HG02798 (cell line): ENCODE measurements at regions not wholly inside any gene's neighbourhood (a gene's known extent, or its start where the extent isn't known, plus 50 kb on each side); places are given as distances from the start of the nearest gene placed in this dataset.
"Not testable (repeated sequence)": the region's sequence is repeated elsewhere in the genome, so short reads cannot be mapped to it uniquely, and the experiment has no call there.

Experiments used
- ATAC-seq: cut with Tn5 transposase; IDR thresholded peaks from one replicate; pipeline ENCODE4 v1.9.1; 2021; ENCODE audit warnings: mild to moderate bottlenecking; ENCODE audit not compliant: unreplicated experiment, poor library complexity

DNA sequence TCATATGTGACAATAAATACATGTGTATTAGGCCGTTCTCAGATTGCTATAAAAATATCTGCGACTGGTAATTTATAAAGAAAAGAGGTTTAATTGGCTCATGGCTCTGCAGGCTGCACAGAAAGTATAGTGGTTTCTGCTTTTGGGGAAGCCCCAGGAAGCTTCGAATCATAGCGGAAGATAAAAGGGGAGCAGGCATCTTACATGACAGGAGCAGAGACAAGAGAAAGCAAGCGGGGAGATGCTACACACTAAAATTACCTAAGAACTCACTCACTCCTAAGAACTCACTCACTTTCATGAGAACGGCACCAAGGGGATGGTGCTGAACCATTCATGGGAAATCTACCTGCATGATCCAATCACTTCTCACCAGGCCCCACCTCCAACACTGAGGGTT, 284.9 kb downstream of the OTUD1 start:
- no peak for ATAC-seq

DNA sequence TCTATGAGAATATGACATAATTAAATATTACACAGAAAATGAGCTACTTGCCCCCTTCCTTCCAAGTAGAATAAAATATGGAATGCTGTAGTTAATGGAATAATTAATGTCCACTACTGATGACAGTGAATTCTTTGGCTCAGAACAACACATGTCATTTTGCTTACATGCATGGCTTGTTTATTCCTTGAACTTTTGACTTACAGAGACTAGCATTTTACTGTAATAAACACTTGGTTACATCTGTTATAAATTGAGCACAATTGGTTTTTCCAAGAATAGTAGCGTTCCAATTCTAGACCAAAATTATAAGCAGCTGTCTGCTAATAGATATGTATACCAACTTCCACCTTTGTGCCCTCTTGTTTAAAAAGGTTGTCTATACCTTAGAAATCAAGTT, 286.7 kb downstream of the OTUD1 start:
- no peak for ATAC-seq

DNA sequence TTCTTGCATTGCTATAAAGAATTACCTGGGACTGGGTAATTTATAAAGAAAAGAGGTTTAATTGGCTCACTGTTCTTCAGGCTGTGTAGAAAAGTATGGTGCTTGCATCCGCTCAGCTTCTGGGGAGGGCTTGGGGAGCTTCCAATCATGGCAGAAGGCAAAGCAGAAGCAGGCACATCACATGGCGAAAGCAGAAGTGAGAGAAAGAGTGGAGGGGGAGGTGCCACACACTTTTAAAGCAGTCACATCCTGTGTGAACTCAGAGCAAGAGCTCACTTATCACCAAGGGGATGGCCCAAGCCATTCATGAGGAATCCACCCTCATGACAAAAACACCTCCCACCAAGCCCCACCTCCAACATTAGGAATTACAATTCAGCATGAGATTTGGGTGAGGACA, 303.5 kb downstream of the OTUD1 start:
- ATAC-seq: peak; percentile 62

DNA sequence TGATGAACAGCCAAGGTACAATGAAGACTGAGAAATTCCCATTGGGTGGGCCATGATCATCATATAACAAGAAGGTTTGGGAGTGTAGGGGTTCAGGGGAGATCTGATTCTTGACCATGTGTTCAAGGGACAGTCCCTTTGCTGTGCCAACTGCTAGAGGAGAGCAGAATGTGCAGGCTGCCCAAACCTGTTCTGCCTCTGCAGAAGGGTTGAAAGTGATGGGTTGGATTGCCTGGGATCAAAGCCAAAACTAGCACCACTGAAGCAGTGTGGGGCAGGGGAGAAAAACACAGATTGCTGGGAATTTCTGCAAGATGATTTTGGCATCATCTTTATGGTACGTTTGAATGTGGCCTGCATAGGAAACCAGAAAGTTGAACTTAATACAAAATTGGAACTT, 303.9 kb downstream of the OTUD1 start:
- ATAC-seq: no peak

DNA sequence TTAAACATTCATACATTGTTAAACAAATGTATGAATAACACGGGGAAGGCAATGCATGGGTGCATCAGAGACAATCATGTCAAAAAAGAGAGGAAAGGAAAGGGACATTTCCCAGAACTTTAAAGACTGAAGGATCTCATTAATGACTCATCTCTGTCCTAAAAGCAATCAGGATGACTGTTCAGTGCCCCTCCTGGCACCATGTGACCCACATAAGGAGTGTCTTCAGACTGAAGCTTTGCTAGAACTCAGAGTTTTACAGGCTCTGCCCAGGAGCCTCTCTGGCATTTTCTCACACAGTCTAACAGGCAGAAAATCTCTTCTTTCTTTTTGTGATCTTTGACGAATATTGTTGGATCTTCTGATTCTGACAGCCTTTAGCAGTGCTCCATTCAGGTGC, 315.3 kb downstream of the OTUD1 start:
- no peak for ATAC-seq

DNA sequence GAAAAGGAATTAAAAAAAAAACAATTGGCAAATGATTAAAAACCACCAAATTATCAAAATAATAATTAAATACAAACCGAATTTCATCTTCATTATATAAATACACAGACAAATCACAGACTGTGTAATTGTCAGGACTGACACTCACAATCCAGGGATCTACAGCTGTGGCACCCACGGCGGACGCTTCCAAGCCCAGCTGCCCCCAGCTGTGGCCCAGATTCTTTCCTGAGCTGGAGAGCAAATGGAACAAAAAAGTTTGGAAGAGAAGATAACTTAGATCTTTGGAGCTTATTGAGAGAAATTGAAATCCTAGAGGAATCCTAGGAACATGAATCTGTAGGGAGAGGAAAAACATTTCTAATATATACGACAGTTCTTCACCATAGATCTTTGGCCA, 316.1 kb downstream of the OTUD1 start:
- no peak for ATAC-seq

DNA sequence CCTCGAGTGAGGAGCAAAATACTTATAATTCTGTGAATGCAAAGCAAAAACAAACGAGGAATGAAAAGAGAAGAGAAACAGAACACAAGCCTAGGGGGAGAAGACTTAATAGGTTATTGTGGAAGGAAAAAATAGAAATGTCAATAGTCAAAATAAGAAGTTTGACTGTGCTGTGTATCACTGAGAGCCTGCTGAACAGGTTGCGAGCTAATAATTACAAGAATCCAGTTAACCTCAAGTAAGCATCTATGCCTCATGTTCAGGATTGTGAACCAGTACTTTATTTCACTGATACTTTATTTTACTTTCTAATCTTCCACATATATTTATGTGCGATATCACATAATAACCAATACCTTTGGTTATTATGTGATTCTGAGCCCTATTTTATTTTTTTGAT, 316.7 kb downstream of the OTUD1 start:
- ATAC-seq: no peak

DNA sequence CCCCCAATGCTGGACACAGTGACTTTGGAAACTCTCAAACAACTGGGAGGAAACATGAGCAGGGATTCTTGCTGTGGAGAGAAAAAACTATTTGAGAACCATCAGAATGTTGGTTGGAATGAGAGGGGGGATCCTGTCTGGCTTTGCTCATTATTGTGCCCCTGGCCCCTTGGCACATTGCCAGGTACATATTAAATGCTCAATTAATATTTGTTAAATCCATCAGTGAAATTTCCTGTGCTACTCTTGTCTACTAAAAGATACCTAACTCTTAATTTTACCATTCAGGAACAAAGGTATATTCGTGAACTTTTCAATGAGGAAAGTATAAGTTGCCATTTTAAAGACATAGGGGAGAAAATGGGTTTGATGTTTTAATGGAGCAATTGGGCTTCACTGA, 329.4 kb downstream of the OTUD1 start:
- no peak for ATAC-seq

DNA sequence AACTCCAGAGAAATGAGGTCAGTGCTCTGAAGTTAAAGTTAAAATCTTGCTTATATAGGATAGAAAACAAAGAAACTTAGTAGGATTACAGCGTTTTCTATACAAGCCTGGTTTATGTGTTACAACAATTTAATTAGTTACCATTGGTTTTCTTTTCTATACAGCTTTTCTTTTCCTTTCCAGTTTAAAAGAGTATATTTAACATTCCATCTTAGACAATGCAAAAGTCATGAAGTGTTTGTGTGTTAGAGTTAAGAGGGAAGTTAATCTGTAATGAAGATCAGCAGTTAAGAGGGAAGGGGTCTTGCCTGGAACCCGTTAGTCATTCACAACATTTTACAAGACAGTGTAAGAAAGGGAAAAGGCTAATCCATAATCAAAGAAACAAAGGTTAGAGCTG, 338.3 kb downstream of the OTUD1 start:
- ATAC-seq: no peak

DNA sequence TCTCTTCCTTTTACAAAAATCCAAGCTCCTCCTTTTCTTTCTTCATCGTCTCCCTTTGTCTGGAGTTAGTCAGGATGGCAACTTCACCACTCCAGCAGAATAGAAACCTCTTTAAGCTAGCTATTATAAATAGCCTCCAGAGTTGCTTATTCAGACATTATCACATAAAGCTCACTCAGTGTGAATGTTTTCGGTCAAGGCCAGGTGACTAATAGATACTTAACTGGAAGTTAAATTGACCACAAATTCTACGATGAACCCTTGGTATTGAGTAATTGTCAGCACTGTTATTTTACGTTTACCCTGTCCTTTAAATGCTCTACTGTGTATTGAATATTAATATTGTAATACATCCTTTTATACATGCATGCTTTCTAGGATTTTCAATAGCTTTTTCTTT, 340.4 kb downstream of the OTUD1 start:
- no peak for ATAC-seq

DNA sequence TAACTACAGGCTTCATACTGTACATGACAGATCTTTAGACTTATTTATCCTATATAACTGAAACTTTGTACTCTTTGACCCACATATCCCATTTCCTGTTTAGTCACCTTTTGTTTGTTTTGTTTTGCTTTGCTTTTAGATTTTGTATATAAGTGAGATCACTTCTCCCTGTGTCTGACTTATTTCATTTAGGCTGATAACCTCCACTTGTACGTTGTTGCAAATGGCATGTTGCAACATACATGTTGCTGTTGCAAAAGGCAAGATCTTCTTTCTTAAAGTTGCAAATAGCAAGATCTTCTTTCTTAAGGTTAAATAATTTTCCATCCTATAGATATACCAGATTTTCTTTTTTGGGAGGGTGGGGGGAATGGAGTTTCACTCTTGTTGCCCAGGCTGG, 341.5 kb downstream of the OTUD1 start:
- no peak for ATAC-seq

DNA sequence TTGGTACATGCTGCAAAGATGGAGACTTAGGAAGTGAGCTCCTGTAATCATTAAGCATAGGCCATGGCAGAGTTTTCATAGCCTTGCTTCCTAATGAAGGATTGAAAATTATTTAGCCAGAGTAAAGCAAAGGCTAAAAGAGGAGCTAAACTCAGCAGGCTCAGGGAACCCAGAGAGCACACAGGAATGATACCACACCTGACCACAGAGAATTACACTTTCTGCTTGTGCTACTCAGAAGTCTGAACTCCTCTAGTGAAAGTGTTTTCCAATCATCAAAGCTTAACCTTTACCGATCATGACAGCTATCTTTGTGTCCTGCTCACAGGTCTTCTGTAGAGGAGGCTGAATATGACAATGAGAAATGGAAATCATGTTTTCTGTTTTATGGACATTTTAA, 347.7 kb downstream of the OTUD1 start:
- ATAC-seq: no peak

DNA sequence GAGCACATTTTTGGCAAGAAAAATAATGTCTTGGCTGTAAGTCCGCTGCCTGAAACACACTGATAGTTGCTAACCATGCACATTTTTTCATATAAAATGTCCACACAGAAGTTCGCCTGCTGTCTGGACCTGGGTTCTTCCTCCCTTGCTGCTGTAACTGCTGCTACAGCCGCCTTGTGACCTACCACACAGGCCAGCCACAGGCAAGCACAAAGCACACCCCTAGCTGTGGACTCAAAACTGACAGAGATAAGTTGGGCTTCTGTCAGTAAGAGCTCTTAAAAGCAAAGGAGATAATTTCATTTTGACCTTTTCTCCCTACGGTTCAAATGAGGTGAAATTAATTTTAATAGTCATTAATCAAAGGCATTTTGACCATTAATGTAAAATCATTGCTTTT, 354.7 kb downstream of the OTUD1 start:
- ATAC-seq: no peak

DNA sequence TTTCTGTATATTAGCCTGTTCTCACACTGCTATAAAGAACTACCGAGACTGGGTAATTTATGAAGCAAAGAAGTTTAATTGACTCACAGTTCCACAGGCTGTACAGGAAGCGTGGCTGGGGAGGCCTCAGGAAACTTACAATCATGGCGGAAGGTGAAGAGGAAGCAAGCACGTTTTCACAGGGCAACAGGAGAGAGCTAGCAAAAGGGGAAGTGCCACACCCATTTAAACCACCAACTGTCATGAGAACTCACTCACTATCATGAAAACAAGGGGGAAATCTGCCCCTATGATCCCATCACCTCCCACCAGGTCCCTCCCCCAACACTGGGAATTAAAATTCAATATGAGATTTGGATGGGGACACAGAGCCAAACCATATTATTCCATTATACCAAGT, 358.6 kb downstream of the OTUD1 start:
- not testable (repeated sequence) for ATAC-seq

DNA sequence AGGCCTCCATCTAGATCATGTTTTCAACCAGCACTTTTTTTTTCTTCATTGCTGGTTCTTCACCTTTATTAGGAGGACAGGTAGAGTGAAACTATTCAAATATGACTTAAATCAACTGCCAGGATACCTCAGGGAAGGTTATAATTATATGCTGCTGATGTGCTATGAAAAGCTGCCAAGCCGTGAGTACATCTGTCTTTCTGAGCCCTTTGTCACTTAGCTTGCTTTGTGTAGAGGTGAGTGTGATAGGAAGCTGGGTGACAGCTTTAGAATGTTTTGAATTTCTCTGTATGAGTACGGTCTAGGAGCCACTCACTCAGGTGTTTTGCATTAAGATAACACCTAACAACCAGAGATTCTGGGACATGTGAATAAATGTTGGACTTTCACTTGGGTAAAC, 365.2 kb downstream of the OTUD1 start:
- no peak for ATAC-seq

DNA sequence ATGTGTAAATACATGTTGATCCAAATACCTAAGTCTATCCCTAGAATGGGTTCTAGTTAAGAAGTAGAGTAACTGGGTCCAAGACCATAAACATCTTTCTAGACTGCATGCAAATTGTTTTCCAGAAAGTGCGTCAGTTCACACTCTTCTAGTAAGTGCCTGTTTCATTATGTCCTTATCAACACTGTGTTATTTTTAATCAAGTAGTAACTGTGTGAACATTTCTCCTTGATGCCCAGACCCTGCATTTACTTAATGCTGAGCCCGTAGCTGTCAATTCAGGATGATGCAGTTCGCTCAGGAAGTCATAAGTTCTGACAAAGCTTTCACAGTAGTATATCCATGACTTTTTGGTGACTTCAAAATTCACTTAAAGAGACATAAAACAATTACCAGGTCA, 374.8 kb downstream of the OTUD1 start:
- ATAC-seq: no peak

DNA sequence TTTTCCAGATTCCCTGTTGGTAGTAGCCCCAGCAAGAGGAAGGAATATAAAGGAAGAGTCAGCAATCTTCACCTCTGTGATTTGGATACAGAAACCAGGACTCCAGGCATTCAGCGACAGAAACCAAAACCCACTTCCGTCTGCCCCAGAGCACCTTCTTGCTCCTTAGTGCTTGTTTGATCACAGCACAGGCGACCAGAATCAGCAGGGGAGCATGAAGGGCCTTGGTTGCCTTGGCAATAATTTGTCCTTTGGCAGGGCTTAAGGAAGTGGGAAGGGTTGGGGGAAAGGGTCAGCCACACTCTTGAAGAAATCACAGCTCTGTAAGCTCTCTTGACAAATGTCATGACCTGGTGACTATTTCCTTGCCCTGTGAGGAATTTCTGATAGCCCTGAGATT, 379.6 kb downstream of the OTUD1 start:
- no peak for ATAC-seq

DNA sequence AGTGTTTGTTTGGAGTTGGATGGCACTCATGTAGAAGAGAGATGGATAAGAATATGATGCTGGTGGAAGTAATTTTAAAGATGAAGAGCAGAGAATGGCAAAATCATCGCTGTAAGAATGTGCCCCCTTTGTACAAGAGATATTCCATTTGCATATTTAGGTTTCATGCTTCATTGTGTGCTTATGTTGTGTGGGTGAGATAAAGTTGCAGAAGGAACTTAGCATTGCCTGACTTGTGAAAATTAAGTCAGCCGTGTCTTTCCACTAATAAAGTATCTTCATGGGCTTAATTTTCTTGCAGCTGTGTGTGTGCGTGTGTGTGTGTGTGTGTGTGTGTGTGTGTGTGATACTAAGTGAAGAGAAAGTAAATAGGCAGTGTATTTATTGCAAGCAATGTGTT, 381.9 kb downstream of the OTUD1 start:
- ATAC-seq: no peak

DNA sequence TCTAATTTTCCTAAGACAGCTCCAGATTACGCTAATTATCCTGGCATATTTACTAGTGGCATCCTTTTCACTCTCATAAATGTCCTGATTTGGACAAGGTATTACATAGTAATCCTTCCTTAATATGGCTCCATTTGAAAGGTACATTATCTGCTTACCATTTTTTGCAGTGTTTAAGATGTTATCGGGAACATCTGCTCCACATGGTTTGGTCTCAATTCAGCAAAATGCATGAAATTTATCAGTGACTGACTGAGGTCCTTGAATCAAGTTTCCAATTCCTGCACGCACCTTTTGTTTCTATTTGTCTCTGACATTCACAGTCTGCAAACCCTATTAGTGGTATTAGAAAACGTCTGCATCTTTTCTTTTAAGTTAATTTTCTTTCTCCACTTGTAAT, 384.1 kb upstream of the KIAA1217 start:
- no peak for ATAC-seq

DNA sequence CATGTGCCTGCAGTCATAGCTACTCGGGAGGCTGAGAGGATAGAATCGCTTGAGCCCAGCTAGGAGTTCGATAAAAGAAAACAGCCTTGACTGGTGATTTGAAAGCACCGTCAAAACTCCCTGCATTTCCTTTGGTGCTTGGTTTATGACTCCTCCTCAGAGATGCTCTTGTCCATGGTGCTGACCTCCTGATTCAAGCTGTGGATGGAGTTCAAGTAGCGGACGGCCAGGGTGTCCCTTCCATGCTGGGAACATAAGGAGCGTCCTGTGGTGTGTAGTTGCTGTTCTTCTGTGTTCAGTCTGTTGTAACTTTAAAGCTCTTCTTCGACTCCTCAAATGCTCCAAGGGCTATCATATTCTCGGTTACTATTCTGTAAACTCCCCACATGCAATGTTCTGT, 382.5 kb upstream of the KIAA1217 start:
- ATAC-seq: no peak

DNA sequence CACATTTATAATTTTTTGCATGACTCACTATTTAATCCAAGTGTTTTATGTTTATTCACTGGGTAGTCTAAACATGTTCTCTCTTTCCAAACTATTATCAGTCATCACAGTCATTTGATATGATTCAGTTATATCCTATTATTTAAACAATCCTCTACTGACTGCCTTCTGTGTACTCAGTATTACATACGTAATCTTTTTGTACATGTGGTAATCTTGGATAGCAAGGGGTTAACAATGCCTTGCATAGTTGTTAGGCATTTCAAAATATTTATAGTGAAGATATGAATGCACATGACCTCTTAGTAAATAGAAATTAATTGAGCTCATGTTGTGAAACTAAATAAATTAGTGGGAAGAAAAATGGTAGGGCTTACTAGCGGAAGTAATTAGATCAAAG, 379.4 kb upstream of the KIAA1217 start:
- ATAC-seq: no peak

DNA sequence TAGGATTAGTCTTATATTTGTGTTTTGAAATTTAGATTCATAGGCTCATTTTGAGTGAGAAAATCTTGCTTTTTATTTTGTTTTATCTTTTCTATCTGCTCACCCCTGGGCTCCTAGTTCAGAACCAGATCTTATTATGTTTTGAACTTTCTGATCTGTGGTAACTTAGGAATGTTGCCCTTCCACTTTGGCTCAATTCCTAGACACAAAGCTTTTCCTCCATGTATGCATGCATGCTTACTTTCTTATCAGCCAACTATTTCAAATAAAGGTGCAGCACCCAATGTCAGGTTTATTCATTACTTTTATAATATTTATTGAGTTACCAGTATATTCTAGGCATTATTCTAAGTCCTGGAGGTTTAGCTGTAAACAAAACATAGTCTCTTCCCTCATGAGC, 374.8 kb upstream of the KIAA1217 start:
- no peak for ATAC-seq

DNA sequence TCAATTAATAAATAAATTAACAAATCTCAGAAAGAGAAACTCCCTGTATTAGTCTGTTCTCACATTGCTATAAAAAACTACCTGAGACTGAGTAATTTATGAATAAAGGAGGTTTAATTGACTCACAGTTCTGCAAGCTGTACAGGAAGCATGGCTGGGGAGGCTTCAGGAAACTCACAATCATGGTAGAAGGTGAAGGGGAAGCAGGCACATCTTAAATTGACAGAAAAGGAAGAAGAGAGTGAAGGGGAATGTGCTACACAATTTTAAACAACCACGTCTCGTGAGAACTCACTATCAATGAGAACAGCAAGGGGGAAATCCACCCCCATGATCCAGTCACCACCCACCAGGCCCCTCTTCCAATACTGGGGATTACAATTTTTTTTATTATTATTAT, 358.3 kb upstream of the KIAA1217 start:
- no peak for ATAC-seq

DNA sequence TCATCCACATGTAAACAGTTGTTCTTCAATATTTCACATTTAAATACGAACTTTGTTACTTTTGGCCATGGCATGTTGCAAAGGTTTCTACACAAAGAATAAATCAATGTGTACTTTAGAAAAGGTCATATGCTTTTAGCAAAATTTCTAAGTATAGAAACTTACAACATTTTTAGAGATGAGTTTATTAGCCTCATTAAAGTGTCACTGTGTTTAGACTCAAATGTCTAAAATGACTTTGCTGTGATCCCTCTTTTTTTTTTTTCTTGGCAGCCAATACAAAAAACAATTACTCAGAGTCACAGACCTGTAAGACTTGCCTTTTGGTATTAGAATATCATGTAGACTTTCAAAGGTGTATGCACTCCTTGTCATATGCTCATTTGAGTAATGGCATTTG, 349.3 kb upstream of the KIAA1217 start:
- ATAC-seq: no peak
